Right lobe of liver (tissue), 4 donors: ENCODE measurements at regions not wholly inside any gene's neighbourhood (a gene's known extent, or its start where the extent isn't known, plus 50 kb on each side); places are given as distances from the start of the nearest gene placed in this dataset.

Experiments used
- CTCF ChIP-seq, 4 donors: fragments of 200-600 bp in 3 of 4; fragments of 450-650 bp in 1 of 4; IDR thresholded peaks; one replicate each; pipeline versions ENCODE4 v1.5.1 to v1.8.0; 2016 to 2022; ENCODE audit warnings: antibody characterized with exemption in 4 of 4, mild to moderate bottlenecking in 2 of 4
- POLR2A ChIP-seq: fragments of 450-650 bp; IDR thresholded peaks from one replicate; pipeline ENCODE4 v1.6.1; 2017; ENCODE audit warnings: antibody characterized with exemption, mild to moderate bottlenecking
- donor health status: DM: no; HTN: no; CAD: no.
- donor health status: DM: no; HTN: no; CAD: no.
- donor health status: DM: no; HTN: yes; CAD: no.

GRCh38 chr16:54693864-54694263 is 236.8 kb upstream of the IRX5 start:
- no peak for TF ChIP-seq CTCF (IDR thresholded peaks at IDR 0.05)
- TF ChIP-seq POLR2A: no peak
